ENCODE measurements at regions not wholly inside any gene's neighbourhood (a gene's known extent, or its start where the extent isn't known, plus 50 kb on each side); places are given as distances from the start of the nearest gene placed in this dataset.

GRCh38 chr15:70486012-70486411, 277.3 kb downstream of the UACA start:
- H3K4me3 ChIP-seq (ENCODE audit: low read depth, low read length): no peak overlapping the region
- TF ChIP-seq, protein P1, sequence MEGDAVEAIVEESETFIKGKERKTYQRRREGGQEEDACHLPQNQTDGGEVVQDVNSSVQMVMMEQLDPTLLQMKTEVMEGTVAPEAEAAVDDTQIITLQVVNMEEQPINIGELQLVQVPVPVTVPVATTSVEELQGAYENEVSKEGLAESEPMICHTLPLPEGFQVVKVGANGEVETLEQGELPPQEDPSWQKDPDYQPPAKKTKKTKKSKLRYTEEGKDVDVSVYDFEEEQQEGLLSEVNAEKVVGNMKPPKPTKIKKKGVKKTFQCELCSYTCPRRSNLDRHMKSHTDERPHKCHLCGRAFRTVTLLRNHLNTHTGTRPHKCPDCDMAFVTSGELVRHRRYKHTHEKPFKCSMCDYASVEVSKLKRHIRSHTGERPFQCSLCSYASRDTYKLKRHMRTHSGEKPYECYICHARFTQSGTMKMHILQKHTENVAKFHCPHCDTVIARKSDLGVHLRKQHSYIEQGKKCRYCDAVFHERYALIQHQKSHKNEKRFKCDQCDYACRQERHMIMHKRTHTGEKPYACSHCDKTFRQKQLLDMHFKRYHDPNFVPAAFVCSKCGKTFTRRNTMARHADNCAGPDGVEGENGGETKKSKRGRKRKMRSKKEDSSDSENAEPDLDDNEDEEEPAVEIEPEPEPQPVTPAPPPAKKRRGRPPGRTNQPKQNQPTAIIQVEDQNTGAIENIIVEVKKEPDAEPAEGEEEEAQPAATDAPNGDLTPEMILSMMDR (IDR thresholded peaks at IDR 0.05; ENCODE audit: low read depth, low read length): no peak
- in situ Hi-C loops (cut with HindIII; ENCODE audit: low sequenced_read_pairs): no loop called here
- no peak for DNase-seq (ENCODE audit: low read depth, low spot score)

DNA sequence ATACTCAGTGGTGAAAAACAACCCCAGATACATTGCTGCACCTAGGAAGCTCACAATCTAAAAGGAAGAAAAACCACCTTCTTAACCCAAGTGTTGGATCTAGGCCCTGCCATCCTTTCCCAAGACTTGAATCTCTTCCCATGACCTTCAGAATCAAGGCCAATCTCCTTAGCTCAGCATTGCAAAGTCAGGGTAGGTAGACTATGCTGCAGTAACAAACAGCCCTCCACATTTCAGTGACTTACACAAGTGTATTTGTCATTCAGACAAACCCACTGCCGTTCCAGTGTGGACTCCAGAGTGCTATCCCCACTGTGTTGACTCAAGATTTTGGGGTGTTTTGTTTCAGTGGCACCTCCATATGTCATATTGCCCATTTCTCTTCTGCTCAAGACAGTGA, 278.4 kb downstream of the UACA start:
- TF ChIP-seq, protein P1 (IDR thresholded peaks at IDR 0.05; ENCODE audit: low read depth, low read length): no peak
- no peak overlapping the region for H3K4me3 ChIP-seq (ENCODE audit: low read depth, low read length)
- in situ Hi-C loops (cut with HindIII; ENCODE audit: low sequenced_read_pairs): no loop called here
- no peak for DNase-seq (ENCODE audit: low read depth, low spot score)

- no peak overlapping the region for H3K4me3 ChIP-seq (ENCODE audit: low read depth, low read length)
- DNase-seq (ENCODE audit: low read depth, low spot score): no peak
- in situ Hi-C loops (cut with HindIII; ENCODE audit: low sequenced_read_pairs): no loop called here
- TF ChIP-seq, protein P1 (IDR thresholded peaks at IDR 0.05; ENCODE audit: low read depth, low read length): no peak
Measured at GRCh38 chr15:70483513-70483912, 279.8 kb downstream of the UACA start.

- TF ChIP-seq, protein P1 (IDR thresholded peaks at IDR 0.05; ENCODE audit: low read depth, low read length): no peak
- DNase-seq (ENCODE audit: low read depth, low spot score): no peak
- in situ Hi-C loops (cut with HindIII; ENCODE audit: low sequenced_read_pairs): no loop called here
- H3K4me3 ChIP-seq (ENCODE audit: low read depth, low read length): no peak overlapping the region
Measured at GRCh38 chr15:70480196-70480856, 283.0 kb downstream of the UACA start.

GRCh38 chr15:70479785-70480184, 283.6 kb downstream of the UACA start:
- DNase-seq (ENCODE audit: low read depth, low spot score): no peak
- in situ Hi-C loops (cut with HindIII; ENCODE audit: low sequenced_read_pairs): no loop called here
- H3K4me3 ChIP-seq (ENCODE audit: low read depth, low read length): no peak overlapping the region
- TF ChIP-seq, protein P1 (IDR thresholded peaks at IDR 0.05; ENCODE audit: low read depth, low read length): no peak

- TF ChIP-seq, protein P1 (IDR thresholded peaks at IDR 0.05; ENCODE audit: low read depth, low read length): no peak
- no peak overlapping the region for H3K4me3 ChIP-seq (ENCODE audit: low read depth, low read length)
- in situ Hi-C loops (cut with HindIII; ENCODE audit: low sequenced_read_pairs): no loop called here
- DNase-seq (ENCODE audit: low read depth, low spot score): no peak
Measured at GRCh38 chr15:70479056-70479455, 284.3 kb downstream of the UACA start.
